CD1c-positive myeloid dendritic cell (primary cell): ENCODE measurements at regions not wholly inside any gene's neighbourhood (a gene's known extent, or its start where the extent isn't known, plus 50 kb on each side); places are given as distances from the start of the nearest gene placed in this dataset.

ENCODE experiments used
- DNase-seq: peaks from one replicate; pipeline ENCODE4 v3.0.0-alpha.2; 2016; ENCODE audit errors: extremely low spot score

DNA sequence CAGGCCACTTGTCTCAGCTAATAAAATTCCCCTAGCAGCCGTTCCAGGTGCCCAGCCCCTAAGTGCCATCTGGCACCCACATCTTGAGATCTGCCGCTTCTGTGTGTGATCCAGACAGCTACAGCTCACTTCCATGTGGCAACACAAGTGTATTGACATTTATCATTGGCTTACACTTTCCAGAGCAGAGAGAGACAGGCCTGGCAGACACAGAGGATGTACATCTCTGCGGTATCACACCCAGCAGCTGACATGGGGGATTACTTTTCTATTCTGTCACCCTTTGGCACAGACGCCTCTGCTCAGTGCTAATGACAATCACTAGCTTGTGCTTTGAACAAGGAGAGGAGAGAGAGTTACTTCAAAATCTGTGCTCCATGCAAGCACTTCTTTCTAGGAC is 195.9 kb downstream of the KDR start:
- DNase-seq: no peak

DNA sequence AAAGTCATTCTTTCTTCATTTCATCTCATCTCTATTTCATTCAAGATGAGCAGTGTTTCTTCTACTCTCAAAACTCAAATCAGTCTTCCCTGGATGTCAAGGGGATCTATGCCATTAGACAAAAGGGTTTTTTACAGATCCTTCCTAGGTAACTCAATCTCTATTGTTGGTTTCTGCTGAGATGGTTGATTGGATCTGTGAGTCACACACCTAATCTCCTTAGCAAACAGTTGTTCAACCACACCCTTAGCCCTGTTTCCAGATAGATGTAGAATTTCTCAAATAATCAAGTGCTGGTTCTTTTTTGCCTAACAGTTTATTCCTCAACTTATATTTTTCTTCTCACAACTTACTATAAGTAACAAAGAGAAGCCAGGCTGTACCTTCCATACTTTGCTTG is 200.5 kb downstream of the KDR start:
- no peak for DNase-seq

DNA sequence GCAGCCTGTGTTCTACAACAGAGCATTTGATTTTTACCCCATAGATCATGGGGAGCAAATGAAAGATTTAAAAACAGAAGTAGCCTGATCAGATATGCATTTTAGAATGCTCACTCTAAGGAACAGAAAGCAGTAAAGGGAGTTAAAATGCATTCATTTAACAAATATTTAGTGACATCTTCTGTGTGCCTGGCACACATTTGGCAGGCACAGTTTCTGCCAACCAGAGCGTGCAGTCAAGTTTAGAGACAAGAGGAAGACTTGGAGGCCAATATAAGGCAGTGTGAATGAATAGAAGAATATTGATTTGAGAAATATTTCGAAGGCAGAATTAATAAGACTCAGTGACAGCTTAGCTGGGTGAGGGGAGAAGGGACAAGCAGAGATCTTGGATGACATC is 210.1 kb downstream of the KDR start:
- no peak for DNase-seq

DNA sequence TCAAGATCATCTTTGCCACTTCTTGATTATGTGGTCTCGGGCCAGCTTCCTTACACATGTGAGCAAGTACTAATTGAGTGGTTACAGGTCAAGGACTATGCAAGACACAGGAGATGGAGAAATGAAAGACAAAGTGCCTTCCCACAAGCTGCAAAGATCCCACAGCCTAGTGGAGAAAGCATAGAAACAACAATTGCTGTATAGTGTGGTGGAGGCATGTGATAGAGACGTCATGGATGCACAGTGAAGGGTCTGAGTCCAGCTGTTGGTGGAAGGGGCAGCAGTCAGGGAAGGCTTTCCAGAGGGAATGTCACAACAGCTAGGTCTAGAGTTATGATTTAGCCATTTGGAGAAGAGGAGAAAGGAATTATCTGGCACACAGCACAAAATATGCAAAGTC is 210.6 kb downstream of the KDR start:
- DNase-seq: no peak

- no peak for DNase-seq
Observed at GRCh38 chr4:54913751-54914526, 211.5 kb downstream of the KDR start.

GRCh38 chr4:54912155-54912554 is 213.2 kb downstream of the KDR start:
- no peak for DNase-seq

GRCh38 chr4:54909961-54910360 is 215.4 kb downstream of the KDR start:
- DNase-seq: no peak

DNA sequence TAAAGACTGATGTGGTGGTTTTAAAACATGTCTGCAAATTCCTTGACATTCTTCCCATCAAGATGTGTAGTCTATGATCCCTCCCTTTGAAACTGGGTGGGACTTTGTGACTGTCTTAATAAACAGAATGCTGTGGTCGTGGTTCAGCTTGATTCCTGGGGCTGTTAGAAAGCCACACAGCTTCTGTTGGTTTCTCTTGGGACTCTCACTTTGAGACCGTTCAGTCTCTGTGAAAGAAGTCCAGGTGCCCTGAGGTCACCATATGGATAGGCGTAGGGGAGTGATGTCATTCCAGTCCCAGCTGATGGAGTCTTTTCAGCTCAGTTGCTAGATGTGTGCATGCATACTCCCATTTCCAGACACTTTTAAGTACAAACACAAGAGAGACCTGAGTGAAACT is 216.6 kb downstream of the KDR start:
- no peak for DNase-seq

DNA sequence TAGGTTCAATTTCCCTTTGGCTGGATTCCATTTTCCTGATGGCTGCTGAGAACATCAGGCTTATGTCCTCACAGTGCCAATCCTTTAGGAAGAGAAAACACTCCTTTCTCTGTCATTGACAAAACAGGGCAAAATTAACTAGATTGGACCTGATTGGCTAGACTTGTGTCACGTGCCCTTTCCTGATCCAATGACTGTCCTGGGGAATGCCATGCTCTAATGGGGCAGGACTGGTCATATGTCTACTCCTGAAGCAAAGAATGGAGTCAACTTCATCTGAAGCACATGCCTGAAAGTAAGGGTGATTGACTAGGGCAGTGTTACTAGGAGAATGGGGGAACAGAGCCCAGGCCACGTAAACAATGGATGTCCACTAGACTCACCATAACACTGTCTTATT is 220.4 kb downstream of the KDR start:
- DNase-seq: no peak

- DNase-seq: no peak
Observed at GRCh38 chr4:54902976-54903375, 222.4 kb downstream of the KDR start.

- no peak for DNase-seq
Observed at GRCh38 chr4:54902271-54902670, 223.1 kb downstream of the KDR start.

DNA sequence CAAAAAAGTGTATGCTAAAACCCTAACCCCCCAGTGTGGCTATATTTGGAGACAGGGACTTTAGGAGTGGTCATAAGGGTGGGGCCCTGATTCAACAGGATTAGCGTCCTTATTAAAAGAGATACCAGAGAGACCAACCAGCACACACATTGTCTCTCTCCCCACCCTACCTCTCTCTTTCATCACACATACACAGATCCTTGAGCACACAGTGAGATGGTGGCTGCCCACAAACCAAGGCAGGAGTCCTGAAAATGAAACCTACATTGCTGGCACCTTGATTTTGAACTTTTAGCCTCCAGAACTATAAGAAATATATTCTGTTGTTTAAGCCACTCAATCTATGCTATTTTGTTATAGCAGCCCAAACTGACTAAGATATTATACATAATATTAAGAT is 224.2 kb downstream of the KDR start:
- DNase-seq: no peak

DNA sequence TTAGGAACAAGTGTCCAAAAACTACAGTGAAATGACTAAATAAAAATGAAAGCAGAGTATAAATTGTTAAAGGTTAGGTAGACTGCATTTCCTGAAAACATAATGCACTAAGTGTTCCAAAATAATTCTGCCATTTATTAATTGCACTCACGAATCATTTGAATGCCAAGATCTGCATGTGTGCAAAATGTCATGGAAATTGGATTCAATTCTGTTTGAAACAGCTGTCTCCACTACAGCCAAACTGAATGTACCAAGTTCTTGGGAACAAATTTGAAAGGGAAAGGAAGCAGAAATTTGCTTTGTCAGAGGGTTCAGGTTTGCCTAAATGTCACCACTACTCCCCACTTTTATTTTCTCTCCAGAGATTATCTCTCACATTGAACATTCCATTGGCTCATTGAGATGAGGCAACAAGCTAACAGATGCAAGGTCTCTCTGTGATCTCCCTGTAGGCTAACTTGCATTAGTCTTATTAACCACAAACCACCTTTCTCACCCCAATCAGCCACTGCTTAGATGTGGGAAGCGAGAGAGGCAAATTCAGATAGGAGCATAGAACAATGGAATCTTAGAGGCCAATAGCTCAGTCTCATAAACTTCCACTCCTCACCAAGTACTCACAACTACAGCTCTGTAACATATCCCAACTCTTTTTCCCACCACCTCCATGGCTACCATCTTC is 226.6 kb downstream of the KDR start:
- no peak for DNase-seq

- DNase-seq: no peak
Observed at GRCh38 chr4:54898056-54898562, 227.3 kb downstream of the KDR start.

- DNase-seq: no peak
Observed at GRCh38 chr4:54897590-54897989, 227.8 kb downstream of the KDR start.

DNA sequence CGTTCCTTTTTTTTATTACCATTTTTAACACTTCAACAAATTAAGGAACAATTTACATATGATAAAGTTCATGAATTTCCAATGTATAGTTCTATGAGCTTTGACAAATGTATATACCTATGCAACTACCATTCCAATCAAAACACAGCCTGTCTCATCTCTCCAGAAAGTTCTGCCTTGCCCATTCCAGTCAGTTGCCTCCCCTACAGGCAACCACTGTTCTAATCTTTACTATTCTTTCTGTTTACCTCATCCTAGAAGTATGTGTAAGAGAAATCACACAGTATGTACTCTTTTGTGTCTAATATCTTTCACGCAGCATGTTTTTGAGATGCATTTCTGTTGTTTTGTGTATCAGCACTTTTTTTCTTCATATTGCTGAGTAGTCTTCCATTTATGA is 224.9 kb downstream of the KIT start:
- DNase-seq: no peak

GRCh38 chr4:54879576-54879975 is 221.8 kb downstream of the KIT start:
- DNase-seq: no peak

DNA sequence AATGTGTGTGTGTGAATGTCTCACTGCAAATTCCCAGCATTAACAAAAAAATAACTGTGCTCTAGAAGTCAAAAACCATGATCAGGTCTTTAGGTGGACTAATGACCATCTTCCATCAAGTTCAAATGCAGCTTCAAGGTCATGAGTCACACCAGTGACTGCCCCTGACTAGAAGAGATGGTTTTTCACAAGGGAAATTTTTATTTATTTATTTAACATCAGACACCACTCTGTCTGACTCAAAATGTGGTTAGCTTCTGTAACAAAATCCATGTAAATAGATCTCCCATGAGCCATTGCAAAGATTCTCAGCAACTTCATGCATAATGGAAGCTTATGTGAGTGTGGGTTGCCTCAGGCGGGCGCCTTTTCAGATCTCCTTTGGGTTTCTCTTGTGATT is 219.2 kb downstream of the KIT start:
- DNase-seq: no peak

DNA sequence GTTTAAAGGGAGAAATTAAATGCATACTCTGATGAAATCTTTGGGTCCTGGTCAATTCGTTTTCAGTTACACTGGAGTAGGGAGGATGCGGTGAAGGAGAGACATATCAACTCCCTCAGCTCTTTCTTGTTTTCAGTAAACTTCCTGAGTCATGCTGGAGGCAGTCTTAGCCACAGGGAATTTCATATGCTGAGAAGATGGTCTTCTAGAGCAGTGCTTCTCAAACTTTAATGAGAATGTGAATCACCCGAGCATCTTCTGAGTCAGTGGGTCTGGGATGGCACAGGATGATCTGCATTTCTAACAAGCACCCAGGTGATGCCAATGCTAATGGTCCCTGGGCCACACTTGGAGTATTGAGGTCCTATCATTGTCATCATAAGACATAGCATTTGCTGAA is 214.5 kb downstream of the KIT start:
- no peak for DNase-seq

GRCh38 chr4:54863571-54864255 is 206.0 kb downstream of the KIT start:
- DNase-seq: no peak

- DNase-seq: no peak
Observed at GRCh38 chr4:54861201-54861600, 203.4 kb downstream of the KIT start.

DNA sequence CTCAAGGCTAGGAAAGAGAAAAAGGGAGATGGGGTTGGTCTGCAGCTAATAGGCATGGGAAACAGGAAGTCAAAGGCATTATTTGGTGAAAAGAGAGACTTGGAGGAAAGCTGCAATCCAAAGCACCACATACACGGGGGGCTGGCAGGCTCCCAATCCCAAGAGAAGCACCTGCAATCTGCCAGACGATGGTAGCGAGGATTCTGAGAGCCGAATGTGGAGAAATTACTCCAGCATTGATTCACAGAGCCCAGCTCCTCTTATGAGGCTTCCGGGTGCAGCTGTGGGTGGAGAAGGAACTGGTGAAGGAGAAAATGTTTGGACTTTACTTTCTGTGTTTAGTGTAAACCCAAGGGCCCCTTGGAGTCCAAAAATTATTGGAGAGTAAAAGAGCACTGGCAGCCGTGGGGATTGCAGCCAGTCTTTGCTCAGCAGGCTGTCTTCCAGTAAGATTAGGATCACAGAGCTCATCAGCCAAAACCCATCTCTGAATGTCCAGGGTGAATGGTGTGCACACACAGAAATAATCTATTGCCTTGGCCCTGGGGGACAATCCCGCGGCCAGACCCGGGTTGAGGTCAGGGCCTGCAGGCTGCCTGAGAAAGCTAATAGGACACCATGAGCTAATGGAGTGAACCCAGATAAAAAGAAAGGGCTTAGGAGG is 197.6 kb downstream of the KIT start:
- DNase-seq: no peak
